ENCODE measurements at regions not wholly inside any gene's neighbourhood (a gene's known extent, or its start where the extent isn't known, plus 50 kb on each side); places are given as distances from the start of the nearest gene placed in this dataset.
A peak's percentile ranks its signal among the peaks of the same experiment; 100 is the strongest.

DNA sequence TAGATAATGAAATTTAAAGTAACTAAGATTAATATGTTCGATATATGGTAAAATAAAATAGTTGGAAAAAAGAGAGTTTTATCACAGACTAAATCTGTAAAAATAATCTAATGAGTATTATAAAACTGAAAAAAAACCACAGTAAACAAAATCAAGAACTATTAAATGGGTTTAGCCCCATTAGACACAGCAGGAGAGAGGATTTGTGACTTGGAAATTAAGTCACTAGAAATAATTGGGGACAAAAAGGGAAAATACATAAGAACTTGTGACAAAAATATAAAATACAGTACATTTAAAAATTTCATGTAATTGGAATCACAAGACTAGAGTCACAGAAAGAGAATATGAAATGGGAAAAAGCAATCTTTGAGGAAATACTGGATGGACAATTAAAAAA lies 1114.6 kb upstream of the KLHL29 start:
- ATAC-seq (ENCODE audit: poor library complexity) (no peak), DNase-seq (no peak)
- intact Hi-C loops (cut with DNase I): no loop called here

DNA sequence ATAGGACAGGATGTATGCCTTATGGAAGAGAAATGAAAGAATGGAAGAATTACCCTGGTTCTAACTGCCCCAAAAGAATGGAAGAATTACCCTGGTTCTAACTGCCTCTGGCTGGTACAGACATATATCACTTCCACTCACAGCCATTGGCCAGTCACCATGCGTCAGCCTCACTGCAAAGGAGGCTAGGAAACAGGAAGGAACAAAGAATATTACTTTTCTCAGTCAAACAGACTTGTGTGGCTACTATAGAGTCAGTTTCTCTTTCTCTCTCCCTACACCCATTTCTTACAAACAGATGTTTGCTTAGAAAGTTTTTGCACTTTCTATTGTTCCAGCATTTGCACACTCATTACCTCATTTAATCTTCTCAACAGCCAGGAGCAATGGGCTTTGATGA lies 1111.1 kb upstream of the KLHL29 start:
- intact Hi-C loops (cut with DNase I): no loop called here
- DNase-seq (no peak), ATAC-seq (ENCODE audit: poor library complexity) (no peak)

DNA sequence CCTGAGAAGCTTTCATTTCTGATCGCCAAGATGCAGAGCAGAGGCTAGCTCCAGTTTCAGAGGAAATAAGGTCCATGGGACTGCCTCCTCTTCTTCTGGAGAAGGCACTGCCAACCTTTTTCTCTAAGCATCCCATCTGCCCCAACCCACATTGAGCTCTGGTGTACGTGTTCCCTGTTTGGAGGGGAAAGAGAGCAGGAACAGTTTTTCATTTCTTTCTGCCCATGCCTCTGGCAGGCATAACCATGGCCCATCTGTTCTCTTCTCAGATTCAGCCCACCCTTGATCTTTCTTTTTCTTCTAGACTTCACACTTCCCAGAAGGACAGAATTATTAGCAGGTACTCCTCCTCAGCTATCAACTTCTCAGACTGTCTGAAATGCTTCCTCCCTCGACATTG lies 1110.3 kb upstream of the KLHL29 start:
- no peak for ATAC-seq (ENCODE audit: poor library complexity)
- intact Hi-C loops (cut with DNase I): no loop called here
- no peak for DNase-seq

DNA sequence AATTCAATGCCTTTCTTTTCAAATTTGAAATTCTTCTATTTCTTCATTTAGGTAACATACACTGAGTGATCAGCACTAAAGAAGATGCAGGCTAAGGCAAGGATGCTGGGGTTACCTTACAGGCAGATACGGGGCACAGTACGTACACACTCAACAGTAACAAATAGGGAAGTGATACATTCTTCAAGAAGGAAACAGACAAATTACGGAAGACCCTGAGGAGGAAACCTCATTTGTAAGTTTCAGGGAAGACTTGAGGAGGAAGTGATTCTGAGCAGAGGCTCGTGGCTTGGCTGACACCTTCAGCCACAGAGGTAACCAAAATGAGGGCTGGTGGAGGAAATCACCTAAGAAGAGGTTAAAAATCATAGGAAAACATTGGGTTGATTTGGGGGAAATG lies 1108.3 kb upstream of the KLHL29 start:
- DNase-seq (no peak), ATAC-seq (ENCODE audit: poor library complexity) (no peak)
- intact Hi-C loops (cut with DNase I): no loop called here

DNA sequence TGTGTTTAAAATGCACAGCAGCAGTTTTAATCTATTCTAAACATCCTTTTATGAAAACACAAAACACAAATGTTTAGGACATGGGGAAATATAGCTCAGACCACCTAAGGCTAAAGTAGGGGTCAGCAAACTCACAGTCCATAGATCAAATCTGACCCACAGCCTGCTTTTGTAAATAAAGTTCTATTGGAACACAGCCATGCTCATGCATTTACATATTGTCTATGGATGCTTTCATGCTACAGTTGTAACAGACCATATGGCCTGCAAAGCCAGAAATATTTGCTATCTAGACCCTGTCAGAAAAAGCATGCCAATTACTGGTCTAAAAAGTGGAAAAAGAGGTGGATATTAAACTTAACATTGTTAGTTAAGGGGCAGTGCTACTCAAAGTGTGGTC lies 1105.4 kb upstream of the KLHL29 start:
- DNase-seq (no peak), ATAC-seq (ENCODE audit: poor library complexity) (no peak)
- intact Hi-C loops (cut with DNase I): no loop called here

DNA sequence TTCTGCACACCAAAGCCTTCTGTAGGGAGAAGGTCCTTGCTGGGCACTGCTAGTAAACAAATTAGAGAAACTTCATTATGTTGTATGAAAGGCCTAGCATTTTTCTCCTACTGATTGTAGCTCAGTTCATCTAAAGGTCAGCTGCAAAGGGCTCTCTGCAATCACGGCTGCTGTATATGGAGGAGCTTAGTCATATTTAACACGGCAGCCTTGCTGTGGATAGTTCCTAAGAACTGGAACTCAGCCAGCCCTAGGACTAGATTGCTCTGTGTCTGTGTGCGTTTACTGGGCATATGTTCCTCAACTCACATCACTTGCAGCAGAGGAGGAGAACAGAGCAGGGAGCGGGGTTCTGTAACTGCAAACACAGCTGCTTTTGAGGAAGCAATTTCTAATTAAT lies 1103.9 kb upstream of the KLHL29 start:
- intact Hi-C loops (cut with DNase I): no loop called here
- peak; percentile 84 for ATAC-seq (ENCODE audit: poor library complexity)

DNA sequence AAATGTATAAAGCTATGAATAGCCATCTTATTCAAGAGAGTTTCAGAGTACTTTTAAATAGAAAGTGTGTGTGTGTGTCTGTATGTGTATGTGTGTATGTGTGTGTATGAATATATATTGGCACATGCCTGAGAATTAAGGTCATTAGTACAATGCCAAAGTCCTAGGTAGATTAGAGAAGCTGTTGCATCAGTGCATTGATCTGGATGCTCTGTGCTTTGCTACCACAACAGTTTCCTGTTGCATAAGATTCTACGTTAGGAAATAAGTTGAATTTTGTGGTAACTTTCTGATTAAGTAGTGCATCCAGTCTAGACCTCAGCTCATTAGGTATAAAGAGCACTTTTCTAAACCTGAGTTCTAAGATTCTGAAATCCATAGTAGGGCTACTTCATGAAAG lies 1102.8 kb upstream of the KLHL29 start:
- DNase-seq (no peak), ATAC-seq (ENCODE audit: poor library complexity) (no peak)
- intact Hi-C loops (cut with DNase I): no loop called here

More for the DNA sequence above, 1103.9 kb upstream of the KLHL29 start:
- DNase-seq: no peak

DNA sequence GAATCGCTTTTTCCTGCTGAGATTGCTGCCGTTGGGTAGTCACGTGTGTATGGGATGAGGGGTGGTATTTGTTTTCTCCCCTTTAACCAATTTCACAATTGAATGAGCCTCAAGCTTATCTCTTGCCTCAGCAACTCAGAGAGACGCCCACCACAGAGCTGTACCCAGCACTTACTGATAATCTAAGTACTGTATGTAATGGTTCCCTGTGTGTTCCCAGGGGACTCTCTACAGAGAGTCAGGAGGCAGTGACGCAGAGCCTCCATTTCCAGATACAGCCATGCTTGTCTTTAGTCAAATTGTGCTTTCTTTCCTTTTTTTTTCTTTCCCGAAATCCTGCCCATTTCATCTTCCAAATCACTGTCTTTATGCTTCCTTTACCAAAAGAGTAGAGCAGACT lies 1102.1 kb upstream of the KLHL29 start:
- ATAC-seq (ENCODE audit: poor library complexity) (no peak), DNase-seq (no peak)
- intact Hi-C loops (cut with DNase I): no loop called here

DNA sequence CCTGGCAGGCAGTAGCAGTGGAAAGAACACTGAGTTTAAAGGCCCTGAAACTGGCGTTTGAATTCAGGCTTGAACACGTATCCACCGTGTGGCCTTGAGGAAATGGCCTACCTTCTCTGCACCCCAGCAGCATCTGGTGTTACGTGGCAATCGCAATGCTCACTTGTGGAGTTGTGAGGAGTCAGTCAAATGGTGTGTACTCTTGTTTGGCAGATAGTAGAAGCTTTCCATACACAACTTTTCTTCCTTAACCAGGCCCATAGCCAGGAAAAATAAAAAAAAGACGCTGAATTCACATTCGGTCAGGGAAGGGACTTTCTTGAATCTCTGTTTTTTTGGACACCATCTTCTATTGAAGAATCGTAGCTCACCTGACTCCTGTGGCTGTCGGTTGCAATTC lies 1101.5 kb upstream of the KLHL29 start:
- no peak for DNase-seq
- intact Hi-C loops (cut with DNase I): no loop called here
- ATAC-seq (ENCODE audit: poor library complexity): no peak

DNA sequence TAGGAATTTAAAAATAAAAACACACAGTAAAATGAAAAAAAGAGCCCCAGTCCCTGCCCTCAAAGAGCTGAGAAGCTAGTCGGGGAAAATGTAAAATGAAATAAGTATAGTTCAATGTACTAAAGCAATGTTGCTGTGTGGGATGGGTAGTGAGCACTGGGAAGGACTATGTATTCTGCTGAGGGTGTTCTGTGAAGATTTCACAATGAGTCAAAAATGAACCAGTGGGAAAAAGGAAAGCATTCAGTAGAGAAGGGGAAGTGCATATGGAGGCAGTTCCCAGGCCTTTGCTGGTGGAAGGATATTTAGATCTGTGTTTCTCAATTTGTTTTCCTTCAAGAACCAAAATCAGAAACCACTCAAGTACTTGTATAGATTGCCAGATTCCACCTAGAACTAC lies 1094.7 kb upstream of the KLHL29 start:
- intact Hi-C loops (cut with DNase I): no loop called here
- ATAC-seq (ENCODE audit: poor library complexity) (no peak), DNase-seq (no peak)

DNA sequence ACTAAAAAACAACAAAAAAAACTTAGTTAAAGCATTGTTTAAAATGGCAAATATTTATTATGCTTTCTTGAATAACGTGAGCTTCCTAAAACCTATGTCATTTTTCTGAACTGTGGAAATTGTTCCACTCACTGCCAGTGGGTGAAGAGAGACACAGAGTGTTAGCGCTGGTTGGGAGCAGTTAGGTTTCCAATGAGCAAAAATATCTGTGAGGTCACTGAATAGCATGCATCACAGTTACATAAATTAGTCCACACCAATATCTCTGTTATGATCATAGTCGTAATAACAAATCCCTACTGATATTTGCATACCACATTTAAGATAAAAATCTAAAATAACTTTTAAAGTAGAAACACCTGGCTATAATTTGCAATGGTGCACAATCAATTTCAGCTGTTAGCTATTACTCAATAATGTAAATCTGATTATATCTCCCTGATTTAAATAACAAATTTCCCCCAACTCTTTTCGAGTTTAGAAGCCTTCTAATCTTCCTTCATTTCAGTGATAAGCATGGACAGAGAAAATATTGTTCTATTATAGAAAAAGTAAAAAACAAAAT lies 1094.0 kb upstream of the KLHL29 start:
- intact Hi-C loops (cut with DNase I): no loop called here
- no peak for ATAC-seq (ENCODE audit: poor library complexity)
- DNase-seq: no peak

DNA sequence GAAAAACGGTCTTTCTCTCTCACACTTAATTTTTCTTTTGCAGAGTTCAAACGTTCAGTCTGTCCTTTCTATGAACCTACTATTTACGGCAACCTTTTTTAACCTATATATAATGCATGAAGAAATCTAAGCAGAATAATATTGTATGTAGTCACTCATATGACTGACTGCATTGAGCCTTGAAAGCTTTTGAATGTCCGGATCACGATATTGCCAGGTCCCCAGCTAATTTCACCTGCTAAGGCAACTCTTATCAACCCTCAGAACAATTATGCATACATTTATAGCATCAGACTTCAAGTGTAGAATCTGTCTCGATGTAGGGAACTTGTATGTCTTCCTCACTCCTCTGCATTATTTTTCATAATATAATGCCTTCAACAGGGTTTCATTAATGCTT lies 1083.8 kb upstream of the KLHL29 start:
- DNase-seq: no peak
- intact Hi-C loops (cut with DNase I): no loop called here

DNA sequence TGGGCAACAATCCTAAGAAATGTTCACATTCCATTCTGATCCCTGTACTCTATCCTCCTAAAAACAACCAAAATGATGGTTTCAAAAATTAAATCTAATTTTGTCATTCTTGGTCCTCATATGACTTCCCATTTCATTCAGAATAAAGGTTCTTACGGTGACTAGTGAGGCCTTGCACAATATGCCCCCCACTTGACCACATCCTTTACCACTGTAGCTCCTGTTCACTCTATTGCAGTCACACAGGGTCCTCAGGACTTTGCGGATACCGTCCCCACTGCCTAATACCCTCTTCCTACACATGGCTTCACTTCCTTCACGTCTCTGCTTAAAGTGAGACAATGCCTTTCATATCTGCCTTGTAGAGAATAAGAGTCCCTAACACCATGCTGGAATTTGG lies 1058.7 kb upstream of the KLHL29 start:
- ATAC-seq (ENCODE audit: poor library complexity) (no peak), DNase-seq (no peak)
- intact Hi-C loops (cut with DNase I): no loop called here

More for the DNA sequence above, 1083.8 kb upstream of the KLHL29 start:
- no peak for ATAC-seq (ENCODE audit: poor library complexity)

DNA sequence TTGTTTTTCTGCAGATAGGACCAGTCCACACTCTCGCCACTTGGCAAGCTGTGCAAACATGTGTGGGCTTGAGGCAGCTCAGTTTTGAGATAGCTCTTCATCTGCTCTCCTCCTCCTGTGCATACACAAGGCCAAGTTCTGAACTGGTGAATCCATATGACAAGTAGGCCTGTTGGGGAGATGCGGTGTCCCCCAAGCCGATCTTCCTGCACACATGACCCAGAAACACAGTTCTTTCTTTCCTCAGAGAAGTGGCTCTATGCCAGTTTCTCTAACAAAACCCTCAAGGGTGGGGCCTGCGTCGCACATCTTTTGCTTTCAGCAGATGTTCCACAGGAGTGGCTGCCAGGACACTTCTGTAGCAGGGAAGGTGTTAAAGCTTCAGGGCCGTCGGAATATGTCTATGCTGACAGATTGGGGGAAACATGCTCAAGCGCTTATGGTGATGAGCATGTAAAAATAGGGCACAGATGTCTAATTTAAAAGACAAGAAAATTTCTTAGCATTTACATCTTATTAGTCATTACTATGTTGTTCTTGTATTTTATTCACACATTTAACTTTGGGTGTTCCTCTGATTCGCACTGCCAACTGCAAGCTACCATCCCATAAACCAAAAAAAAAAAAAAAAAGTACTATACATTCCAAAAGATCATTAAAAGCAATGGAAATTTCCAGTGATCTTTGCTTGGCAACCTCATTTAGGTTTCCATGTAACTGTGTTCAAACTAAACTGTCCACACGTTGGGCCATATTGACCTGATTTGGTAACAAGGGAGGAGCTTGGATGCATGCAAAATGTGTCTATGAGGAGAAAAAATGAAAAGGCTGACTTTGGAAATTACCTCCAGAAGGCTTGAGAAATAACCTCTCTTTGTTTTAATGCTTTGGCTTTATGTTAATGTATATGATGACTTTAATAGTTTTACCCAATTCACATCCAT lies 1055.5 kb upstream of the KLHL29 start:
- ATAC-seq (ENCODE audit: poor library complexity) (no peak), DNase-seq (no peak)
- intact Hi-C loops (cut with DNase I): no loop called here

DNA sequence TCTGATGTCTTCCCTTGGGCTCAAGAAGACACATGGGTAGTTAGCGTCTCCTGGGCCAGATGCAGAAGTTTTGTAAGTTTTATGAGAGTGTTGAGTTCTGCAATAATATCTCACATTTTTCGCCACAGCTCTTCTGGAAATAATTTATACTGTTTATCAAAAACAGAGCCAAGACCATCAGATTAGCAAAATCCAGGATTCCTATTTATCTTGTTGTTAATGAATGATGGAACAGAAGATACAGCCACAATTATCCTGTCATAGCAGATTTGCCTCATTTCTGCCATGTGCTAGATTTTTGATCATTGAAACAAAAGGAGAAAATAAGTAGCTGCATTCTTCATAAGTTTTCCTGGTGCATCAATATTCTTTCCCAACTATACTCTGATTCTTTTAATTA lies 1048.6 kb upstream of the KLHL29 start:
- no peak for DNase-seq
- intact Hi-C loops (cut with DNase I): no loop called here
- ATAC-seq (ENCODE audit: poor library complexity): no peak

DNA sequence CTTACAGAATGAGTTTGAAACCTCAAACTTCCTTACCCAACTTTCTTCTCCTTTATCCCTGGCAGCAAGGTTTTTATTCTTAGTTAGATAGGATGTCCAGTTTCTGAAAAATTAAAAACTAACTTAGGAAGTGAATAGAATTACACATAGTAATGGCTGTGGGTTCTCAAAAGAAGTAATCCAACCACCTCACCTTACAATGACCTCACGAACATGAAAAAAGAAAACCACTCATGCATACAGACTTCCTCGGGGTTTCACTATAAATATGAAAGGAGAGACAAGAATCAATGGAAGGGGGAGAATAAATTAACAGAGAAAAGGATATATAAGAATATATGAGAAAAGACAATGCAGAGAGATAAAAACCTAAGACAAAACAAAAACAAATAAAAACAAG lies 1044.3 kb upstream of the KLHL29 start:
- DNase-seq (no peak), ATAC-seq (ENCODE audit: poor library complexity) (no peak)
- intact Hi-C loops (cut with DNase I): no loop called here

DNA sequence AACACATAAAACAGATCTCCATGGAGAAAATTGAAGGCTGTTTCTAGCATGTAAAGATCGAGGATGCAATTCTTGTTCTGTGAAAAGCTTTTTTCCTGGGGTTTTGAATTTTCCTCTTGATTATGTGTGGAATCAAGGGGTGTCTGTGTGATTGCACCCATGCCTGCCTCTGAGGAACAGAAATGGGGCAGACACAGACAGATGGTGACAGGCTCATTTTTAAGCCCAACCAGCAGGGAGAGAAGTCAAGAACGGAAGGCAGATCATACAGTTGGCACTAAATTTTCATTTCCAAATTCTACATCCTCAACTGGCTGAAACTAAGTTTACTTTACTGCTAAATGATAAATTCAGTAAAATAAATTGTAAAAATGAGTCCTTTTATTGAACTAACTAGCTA lies 1037.7 kb upstream of the KLHL29 start:
- DNase-seq (no peak), ATAC-seq (ENCODE audit: poor library complexity) (no peak)
- intact Hi-C loops (cut with DNase I): no loop called here

DNA sequence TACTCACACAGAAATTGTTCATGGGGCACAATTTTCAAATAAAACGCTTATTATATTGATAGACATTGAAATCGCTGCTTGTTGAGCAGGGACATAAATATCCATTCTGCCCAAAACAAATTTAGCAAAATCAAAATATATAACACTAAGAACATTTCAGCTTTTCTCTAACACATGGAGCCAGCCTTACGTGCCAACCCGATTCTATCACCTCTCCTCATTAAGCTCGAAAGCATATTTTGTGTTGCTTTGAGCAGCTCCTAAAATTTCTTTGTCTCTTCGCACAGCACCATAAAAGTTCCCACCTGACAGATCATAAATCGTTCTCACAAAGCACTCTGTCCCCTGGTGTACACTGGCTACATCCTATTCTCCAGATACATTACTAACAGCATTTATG lies 1034.4 kb upstream of the KLHL29 start:
- ATAC-seq (ENCODE audit: poor library complexity): no peak
- intact Hi-C loops (cut with DNase I): no loop called here
- no peak for DNase-seq

DNA sequence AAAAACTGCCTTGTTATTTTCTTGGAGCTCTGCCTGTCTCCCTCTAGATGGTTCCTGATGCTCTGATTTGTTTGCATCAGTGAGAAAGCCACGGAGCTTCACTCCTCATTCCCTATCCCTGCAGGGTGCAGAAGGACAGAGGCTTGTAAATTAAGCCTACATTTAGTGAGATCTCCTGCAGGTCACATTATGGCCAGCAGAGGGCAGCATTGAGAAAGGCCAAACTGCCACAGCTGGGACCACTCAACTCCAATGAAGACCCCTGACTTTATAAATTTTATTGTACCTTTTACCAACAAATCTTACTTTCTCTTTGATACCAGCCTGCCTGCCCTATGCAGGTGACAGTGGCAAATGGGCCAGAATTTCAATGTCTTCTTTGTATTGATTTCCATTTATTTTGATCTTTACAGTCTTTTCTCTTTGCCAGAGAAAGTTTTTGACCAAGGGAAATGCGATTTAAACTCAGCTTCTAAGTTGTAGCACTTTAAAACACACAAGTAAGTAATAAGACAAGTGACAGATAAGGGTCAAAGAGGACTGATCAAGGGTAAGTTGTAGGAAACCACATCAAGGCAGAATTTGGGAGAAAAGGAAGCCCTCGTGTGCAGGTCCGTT lies 1029.1 kb upstream of the KLHL29 start:
- intact Hi-C loops (cut with DNase I): no loop called here
- peak; percentile 55 for DNase-seq
- peak; percentile 58 for ATAC-seq (ENCODE audit: poor library complexity)

DNA sequence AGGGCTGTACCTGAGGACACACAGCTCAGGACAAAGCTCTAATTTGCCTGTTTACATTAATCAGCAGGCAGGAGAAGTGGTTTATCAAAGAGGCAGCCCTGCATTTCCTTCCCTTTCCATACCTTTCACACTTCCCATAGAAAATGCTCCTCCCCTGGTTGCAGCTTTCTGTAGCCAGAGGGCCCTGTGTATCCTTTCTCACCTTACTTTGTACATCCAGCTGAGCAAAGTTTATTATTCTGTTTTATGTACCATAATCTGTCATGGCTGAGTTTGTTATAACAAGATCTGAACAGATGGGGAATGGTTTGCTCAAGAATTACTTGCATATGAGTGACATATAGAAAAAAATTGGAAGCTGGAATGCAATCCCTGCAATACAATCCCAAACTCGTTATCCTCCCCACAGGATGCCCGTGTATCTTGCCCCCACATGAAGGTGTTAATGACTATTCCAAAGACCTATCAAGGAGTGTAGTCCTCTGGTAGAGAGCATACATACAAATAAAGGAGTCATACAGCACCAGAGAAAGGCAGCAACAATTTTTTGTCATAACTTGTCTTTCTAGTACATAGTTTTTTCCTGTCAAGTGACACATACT lies 1025.8 kb upstream of the KLHL29 start:
- DNase-seq (no peak), ATAC-seq (ENCODE audit: poor library complexity) (no peak)
- intact Hi-C loops (cut with DNase I): no loop called here

Measured in Right ventricle myocardium superior (tissue), 1 donor.